ENCODE measurements at regions not wholly inside any gene's neighbourhood (a gene's known extent, or its start where the extent isn't known, plus 50 kb on each side); places are given as distances from the start of the nearest gene placed in this dataset.

DNA sequence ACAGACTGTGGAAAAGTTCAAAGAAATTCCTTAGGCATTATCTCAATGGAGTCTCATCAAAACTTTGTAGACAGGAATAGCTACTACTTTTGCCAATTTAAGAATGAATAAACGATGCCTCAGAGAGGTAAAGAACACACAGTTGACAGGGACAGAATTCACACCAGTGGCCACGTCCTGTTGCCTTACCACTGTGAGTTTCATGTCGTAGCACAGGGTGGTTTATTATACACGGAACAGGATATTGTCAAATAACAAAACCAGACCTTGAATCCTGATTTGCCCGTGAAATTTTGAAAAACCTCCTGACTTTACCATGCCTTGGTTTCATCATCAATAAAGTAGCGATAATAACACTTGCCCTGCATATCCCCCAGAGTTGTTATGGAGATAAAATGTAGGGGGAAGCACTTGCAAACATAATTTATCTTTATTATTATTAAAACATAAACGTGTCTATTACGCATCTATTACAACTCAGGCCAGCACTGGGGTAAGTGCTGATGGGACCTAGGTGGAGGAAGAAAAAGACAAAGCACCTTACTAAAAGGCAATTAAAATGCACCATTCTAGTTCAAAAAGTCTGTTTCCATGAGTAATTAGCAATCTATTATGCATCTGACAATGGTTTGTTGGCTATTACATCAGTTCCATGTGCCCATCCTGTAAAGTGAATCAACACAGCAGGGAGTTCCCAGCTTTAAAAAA is 408.1 kb upstream of the RUNX1 start:
- TF ChIP-seq, protein P1, sequence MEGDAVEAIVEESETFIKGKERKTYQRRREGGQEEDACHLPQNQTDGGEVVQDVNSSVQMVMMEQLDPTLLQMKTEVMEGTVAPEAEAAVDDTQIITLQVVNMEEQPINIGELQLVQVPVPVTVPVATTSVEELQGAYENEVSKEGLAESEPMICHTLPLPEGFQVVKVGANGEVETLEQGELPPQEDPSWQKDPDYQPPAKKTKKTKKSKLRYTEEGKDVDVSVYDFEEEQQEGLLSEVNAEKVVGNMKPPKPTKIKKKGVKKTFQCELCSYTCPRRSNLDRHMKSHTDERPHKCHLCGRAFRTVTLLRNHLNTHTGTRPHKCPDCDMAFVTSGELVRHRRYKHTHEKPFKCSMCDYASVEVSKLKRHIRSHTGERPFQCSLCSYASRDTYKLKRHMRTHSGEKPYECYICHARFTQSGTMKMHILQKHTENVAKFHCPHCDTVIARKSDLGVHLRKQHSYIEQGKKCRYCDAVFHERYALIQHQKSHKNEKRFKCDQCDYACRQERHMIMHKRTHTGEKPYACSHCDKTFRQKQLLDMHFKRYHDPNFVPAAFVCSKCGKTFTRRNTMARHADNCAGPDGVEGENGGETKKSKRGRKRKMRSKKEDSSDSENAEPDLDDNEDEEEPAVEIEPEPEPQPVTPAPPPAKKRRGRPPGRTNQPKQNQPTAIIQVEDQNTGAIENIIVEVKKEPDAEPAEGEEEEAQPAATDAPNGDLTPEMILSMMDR (IDR thresholded peaks at IDR 0.05): no peak
- TF ChIP-seq TCF7L2 (IDR thresholded peaks at IDR 0.05; ENCODE audit: low read depth, low read length) (no peak), SIN3A (IDR thresholded peaks at IDR 0.05; ENCODE audit: borderline replicate concordance, insufficient read depth, low read depth, low read length) (no peak)
